Forelimb muscle (tissue), 1 donor: ENCODE measurements at regions not wholly inside any gene's neighbourhood (a gene's known extent, or its start where the extent isn't known, plus 50 kb on each side); places are given as distances from the start of the nearest gene placed in this dataset.
A peak's percentile ranks its signal among the peaks of the same experiment; 100 is the strongest.
"Not testable (repeated sequence)": the region's sequence is repeated elsewhere in the genome, so short reads cannot be mapped to it uniquely, and the experiment has no call there.

Source experiments
- DNase-seq: peaks from one replicate; pipeline ENCODE4 v3.0.0-alpha.2; 2013; ENCODE audit warnings: low read depth

GRCh38 chr5:40278881-40279280 is 400.8 kb upstream of the PTGER4 start:
- DNase-seq: no peak

- no peak for DNase-seq
These were observed 402.4 kb upstream of the PTGER4 start for GRCh38 chr5:40277161-40277906.

DNA sequence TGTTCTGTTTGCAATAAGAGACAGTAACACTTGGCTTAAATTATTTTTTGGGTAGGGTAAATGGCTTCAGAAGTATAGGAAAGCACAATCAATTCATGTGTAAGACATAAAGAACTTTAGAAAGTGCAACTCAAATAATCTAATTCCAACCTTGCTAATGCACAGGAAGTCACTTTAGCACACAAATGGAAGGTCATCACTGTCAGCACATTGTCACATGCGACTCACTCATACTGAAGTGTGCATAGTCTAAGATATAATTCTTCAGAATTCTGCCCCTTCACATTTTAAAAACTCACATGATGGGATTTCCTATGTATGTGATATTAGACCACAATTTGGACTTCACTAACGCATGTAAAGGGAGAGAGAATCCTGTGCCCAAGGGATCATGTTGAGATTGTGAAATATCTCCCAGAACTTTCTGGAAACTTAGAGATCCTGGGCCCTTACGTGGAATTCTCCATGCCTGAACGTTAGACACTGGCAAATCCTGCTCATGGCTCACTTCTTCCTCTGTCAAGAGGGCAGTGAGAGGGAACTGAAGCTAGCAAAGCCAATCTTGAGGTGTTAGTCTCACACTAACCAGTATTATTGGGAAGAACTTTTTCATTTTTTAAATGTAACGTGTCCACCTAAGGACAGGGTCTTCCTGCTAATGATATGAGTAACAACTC is 403.2 kb upstream of the PTGER4 start:
- no peak for DNase-seq

DNA sequence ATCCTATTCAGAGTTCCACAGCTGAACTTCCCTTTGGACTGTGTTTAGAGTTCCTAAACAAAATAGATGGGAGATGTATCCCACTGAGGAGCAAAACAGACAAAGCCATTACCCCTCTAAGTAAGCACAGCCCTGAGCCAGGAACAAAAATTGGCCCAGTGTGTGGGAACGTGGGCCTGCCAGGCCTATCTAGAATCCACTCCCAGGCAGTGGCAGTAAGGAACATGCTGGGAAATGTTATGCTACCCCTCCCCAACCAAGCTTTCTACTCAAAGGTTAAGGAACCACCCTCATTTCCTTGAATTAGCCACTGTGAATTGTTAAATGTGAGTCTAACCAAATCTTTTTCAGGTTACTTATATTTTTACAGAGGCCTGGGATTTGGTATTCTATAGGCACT is 405.1 kb upstream of the PTGER4 start:
- no peak for DNase-seq

- no peak for DNase-seq
These were observed 405.8 kb upstream of the PTGER4 start for GRCh38 chr5:40273936-40274335.

- DNase-seq: no peak
These were observed 408.2 kb upstream of the PTGER4 start for GRCh38 chr5:40271476-40271875.

GRCh38 chr5:40270274-40270845 is 409.4 kb upstream of the PTGER4 start:
- DNase-seq: no peak

DNA sequence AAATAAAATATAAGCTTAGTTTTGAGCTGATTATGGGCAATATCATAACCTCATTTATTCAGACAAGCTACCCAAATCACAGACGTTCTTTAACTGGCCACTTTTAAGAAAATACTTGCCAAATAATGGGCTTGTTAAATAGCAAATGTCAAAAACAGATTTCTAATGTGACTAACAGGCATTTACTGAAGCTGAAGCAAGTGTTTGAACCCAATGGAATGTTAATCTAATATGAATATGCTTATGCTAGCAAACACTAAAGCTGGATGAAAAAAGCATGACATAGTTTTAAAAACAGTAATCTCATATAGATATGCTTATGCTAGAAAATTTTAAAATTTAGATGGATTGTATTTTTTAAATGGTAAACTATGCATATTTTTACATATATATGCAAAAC is 411.6 kb upstream of the PTGER4 start:
- no peak for DNase-seq

GRCh38 chr5:40266952-40267351 is 412.8 kb upstream of the PTGER4 start:
- DNase-seq: no peak

GRCh38 chr5:40261984-40262383 is 417.7 kb upstream of the PTGER4 start:
- DNase-seq: no peak

DNA sequence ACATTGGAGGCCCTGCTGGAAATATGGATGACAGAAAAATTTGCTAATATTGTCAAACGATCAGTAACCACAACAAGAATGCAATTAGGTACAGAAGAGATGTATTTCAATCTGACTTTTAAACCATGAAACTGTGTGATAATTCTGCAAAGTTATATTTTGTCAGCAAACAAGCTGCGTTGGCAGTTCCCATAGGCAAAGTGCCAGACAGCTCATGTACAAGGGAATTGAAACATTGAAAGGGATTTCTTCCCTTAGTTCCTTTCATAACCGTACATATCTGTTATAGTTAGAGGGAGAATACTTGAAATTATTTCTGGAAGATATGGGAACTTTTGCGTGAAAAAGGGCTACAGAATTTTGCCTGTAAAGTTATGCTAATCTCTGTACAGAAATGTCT is 419.4 kb upstream of the PTGER4 start:
- DNase-seq: peak; percentile 22

- no peak for DNase-seq
These were observed 421.5 kb upstream of the PTGER4 start for GRCh38 chr5:40258222-40258621.

GRCh38 chr5:40240671-40241070 is 439.0 kb upstream of the PTGER4 start:
- DNase-seq: no peak

DNA sequence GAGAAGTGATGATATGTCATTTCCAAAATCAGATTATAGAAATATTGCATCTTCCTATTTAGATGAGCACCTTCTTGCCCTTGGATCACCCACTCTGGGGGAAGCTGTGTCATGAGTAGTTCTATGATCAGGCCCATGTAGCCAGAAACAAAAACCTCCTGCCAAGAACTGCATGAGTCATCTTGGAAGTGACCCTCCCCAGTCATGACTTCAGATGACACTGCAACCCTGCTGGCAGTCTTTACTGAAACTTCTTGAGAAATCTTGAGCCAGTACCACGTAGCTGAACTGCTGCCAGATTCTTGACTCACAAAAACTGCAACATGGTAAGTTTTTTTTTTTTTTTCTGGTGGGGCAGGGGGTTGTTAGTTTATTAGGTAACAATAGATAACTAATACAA is 439.6 kb upstream of the PTGER4 start:
- no peak for DNase-seq

DNA sequence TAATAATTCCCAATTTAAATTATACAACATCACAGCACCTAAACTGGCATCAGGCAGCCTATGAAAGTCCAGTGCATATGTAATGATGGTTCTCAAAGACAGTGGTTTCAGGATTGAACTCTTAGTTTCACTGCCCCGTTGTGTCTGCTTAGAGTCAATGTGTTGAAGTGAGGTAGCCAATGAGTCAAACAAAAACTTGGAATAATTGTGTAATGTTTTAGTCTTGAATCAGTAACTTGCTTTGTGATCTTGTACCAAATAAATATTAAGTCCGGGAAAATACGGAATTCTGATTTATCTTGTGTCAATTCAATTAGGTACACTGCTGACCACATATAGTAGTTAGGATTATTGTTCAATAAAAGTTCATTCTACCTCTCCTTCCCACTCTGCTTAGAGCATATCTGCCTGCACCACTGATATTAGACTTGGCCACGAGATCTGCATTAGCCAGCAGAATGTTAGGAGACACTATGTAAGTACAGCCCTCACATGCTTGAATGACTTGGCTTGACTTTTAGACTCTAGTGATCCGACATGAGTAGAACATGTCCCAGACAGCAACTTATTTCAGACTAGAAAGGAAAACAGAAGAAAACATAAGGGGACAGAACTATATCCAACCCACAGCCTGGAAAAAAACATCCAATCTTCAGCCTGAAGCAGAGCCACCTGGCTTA is 441.5 kb upstream of the PTGER4 start:
- DNase-seq: no peak

DNA sequence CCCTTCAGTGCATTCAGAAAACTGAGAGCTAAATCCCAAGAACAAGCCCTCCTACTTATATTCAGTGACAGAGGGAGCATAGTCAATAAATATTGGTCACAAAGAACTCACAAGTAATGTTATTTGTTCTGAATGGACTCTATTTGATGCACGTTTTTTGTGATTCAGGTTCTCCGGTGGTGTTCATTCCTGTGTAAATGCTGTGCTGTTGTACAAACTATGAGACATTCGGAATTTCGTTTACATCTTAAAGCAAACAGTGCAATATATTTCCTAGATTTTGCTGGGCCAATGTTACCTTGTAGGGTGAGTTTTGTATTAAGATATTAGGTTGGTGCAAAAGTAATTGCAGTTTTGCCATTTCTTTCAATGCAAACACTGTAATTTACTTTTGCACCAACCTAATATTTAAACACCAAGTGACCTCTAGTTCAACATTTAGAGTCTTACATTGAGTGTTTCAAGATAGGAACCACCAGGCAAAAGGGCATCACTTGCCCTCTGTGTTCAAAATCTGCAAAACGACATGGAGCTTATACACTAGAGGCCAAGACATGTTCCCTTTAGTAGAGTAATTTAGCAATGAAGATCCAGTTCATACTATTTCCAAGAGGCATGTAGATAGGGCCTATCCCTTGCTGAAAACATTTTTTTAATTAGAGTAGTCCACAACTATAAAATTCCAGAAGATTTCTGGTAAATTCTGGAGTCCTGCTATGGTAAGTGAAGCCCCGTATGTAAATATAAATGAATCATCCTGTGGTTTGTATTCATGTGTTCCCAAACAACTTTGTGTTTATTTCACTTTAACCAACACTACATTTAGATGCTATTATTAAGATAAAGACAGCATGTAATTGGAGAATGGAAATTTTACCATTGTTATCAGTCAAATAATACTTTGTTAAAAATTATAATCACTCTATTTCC is 444.0 kb upstream of the PTGER4 start:
- no peak for DNase-seq

- no peak for DNase-seq
These were observed 446.4 kb upstream of the PTGER4 start for GRCh38 chr5:40233268-40233667.

DNA sequence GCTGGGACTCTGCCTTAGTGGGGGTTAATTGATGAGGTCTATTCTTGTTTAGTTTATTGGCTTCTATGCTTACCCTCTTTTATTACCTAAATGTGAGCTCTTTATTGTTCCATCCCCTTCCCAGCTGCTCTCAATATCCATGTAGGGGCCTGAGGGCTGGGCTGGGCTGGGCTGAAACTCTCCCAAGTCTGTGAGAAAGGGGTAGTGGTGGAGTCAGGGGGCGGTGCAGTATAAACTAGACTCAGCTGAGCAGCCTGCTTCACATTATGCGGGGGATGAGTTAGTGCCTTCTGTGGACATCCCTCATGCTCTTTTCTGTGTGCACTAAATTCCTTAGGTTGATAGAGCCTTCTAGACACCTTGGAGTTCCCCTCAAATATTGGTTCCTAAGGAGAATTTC is 451.8 kb upstream of the PTGER4 start:
- DNase-seq: no peak

DNA sequence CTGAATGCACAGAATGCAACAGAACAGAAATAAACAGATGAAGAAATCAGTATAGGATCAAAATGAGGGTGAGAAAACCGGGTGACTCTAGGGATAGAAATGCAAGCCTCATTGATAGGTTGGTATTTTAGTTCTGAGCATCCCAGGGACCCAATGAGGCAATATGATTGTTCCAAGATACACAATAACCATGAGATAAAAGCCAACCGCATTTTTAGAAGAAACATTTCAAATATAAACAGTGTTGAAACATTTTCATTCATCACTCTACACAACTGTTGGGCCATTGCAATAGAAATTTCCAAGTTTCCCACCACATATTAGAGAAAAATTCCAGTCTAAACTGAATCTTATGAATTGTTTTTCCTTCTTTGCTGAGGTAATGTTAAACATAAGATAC is 452.3 kb upstream of the PTGER4 start:
- no peak for DNase-seq

DNA sequence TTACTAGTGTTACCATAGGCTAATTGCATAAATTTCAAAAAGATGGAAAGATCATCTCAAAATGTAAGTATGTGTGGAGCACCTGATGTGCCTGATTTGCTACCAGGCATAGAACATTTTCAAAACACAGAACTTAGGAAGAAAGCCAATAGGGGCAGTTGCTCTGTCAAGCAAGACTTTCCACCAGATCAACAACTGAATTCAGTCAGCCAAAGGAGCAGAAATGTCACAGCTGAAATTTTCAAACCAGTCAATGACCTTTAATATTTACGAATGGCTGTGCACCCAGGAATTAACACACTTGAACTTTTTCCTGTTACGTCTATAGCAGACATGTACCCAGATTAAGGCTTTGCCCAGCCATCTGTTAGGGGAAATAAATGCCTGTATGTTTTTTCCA is 452.8 kb upstream of the PTGER4 start:
- no peak for DNase-seq

GRCh38 chr5:40225147-40225546 is 454.6 kb upstream of the PTGER4 start:
- not testable (repeated sequence) for DNase-seq

DNA sequence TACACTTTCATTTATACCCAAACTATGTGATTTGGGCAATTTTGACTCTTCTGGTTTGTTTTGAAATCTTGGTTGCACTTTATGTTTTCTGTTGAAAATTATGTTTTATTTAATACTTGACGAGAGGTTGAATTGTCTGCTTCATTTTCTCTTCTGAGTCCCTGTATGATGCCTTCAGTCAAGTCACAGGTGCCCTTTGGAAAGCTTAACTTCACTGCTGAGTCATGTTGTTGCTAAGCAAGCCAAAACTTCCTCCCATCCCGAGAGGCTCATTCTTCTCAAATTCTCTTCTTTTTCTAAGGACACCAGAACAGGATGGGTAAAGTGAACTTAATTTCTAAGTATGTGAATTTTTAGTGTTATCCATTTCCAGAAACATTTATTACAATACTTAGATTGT is 455.3 kb upstream of the PTGER4 start:
- no peak for DNase-seq
